K562 (cell line): ENCODE measurements at regions not wholly inside any gene's neighbourhood (a gene's known extent, or its start where the extent isn't known, plus 50 kb on each side); places are given as distances from the start of the nearest gene placed in this dataset.

Experiments used
- CCNT2 ChIP-seq: IDR thresholded peaks from 2 replicates; pipeline ENCODE4 v1.6.1; 2011; ENCODE audit warnings: borderline replicate concordance, low read depth, mild to moderate bottlenecking, moderate library complexity, mixed read lengths, low read length; ENCODE audit not compliant: insufficient read length; ENCODE audit errors: extremely low read depth
- DPF2 ChIP-seq: fragments of 450-650 bp; IDR thresholded peaks from 2 replicates; pipeline ENCODE4 v1.6.1; 2016
- ELF4 ChIP-seq: fragments of 450-650 bp; formaldehyde crosslinking; IDR thresholded peaks from 2 replicates; pipeline ENCODE4 v1.4.0; 2022; ENCODE audit warnings: missing genetic modification characterization
- GTF2F1 ChIP-seq: IDR thresholded peaks from 2 replicates; pipeline ENCODE4 v1.6.1; 2011; ENCODE audit warnings: low read depth, low read length, improper control_type of control experiment
- HCFC1 ChIP-seq: IDR thresholded peaks from 2 replicates; pipeline ENCODE4 v1.6.1; 2012; ENCODE audit warnings: low read depth, low read length, improper control_type of control experiment
- HMG20A ChIP-seq: fragments of 450-650 bp; formaldehyde crosslinking; conservative IDR thresholded peaks from 2 replicates; pipeline ENCODE4 v1.4.0; 2020; ENCODE audit warnings: mild to moderate bottlenecking, mixed read lengths
- JUND ChIP-seq, 2 experiments: IDR thresholded peaks; 2 replicates in 1 of 2; 3 replicates in 1 of 2; pipeline ENCODE4 v1.6.1; 2011; ENCODE audit warnings: borderline replicate concordance in 2 of 2, low read depth in 2 of 2, low read length in 2 of 2, improper control_type of control experiment in 1 of 2, missing biosample characterization in 1 of 2, missing genetic modification characterization in 1 of 2, missing genetic modification reagents in 1 of 2
- KLF16 ChIP-seq: IDR thresholded peaks from 2 replicates; pipeline ENCODE4 v1.6.1; 2016; ENCODE audit warnings: antibody characterized with exemption
- LCOR ChIP-seq: sonication (generic); formaldehyde crosslinking; IDR thresholded peaks from 2 replicates; pipeline ENCODE4 v1.8.0; 2022; ENCODE audit warnings: mild to moderate bottlenecking, missing genetic modification reagents
- MEIS2 ChIP-seq: fragments of 450-650 bp; IDR thresholded peaks from 2 replicates; pipeline ENCODE4 v1.6.1; 2014; ENCODE audit warnings: mild to moderate bottlenecking; ENCODE audit not compliant: partially characterized antibody
- NFXL1 ChIP-seq: fragments of 450-650 bp; formaldehyde crosslinking; IDR thresholded peaks from 2 replicates; pipeline ENCODE4 v1.4.0; 2021; ENCODE audit warnings: mild to moderate bottlenecking
- PML ChIP-seq: IDR thresholded peaks from 2 replicates; pipeline ENCODE4 v1.6.1; 2012; ENCODE audit warnings: low read length, inconsistent platforms
- PURB ChIP-seq: sonication (generic); formaldehyde crosslinking; IDR thresholded peaks from 2 replicates; pipeline ENCODE4 v1.9.0; 2021; ENCODE audit warnings: low read depth, mild to moderate bottlenecking, missing genetic modification reagents
- RNF2 ChIP-seq: sonication (generic); IDR thresholded peaks from 2 replicates; pipeline ENCODE4 v1.6.1; 2016
- SMARCB1 ChIP-seq: IDR thresholded peaks from 2 replicates; pipeline ENCODE4 v1.6.1; 2011; ENCODE audit warnings: improper control_type of control experiment, low read depth; ENCODE audit not compliant: insufficient read length
- SOX6 ChIP-seq: fragments of 450-650 bp; IDR thresholded peaks from 2 replicates; pipeline ENCODE4 v1.6.1; 2014; ENCODE audit warnings: mild to moderate bottlenecking
- TCF3 ChIP-seq: sonication (generic); formaldehyde crosslinking; IDR thresholded peaks from 2 replicates; pipeline ENCODE4 v1.4.0; 2020; ENCODE audit warnings: mild to moderate bottlenecking, missing genetic modification reagents
- TEAD1 ChIP-seq, 2 experiments: fragments of 450-650 bp in 1 of 2; sonication (generic) in 1 of 2; formaldehyde crosslinking; IDR thresholded peaks; 2 replicates each; pipeline versions ENCODE4 v1.4.0 to v1.8.0; 2020 to 2022; ENCODE audit warnings: mild to moderate bottlenecking in 2 of 2, missing genetic modification reagents in 1 of 2
- ZFP36 ChIP-seq: fragments of 150-350 bp; IDR thresholded peaks from 2 replicates; pipeline ENCODE4 v1.6.1; 2018; ENCODE audit warnings: low read length, low read depth; ENCODE audit not compliant: partially characterized antibody
- ZFPM2 ChIP-seq: fragments of 250-450 bp; sonication (Bioruptor Pico); IDR thresholded peaks from 2 replicates; pipeline ENCODE4 v1.5.1; 2022; ENCODE audit warnings: mild to moderate bottlenecking
- ZNF583 ChIP-seq: fragments of 250-450 bp; sonication (Bioruptor Pico); IDR thresholded peaks from 2 replicates; pipeline ENCODE4 v1.4.0; 2020
- TF ChIP-seq, protein P1 (sequence below): sonication (generic); formaldehyde crosslinking; IDR thresholded peaks from 2 replicates; pipeline ENCODE4 v1.9.0; 2022; ENCODE audit warnings: mild to moderate bottlenecking, missing genetic modification reagents
- TF ChIP-seq, protein P2 (sequence below): sonication (generic); formaldehyde crosslinking; IDR thresholded peaks from 2 replicates; pipeline ENCODE4 v1.8.0; 2022; ENCODE audit warnings: missing genetic modification reagents, mild to moderate bottlenecking, borderline replicate concordance
- TF ChIP-seq, protein P3 (sequence below): fragments of 450-650 bp; IDR thresholded peaks from 2 replicates; pipeline ENCODE4 v1.6.1; 2016
- TF ChIP-seq, protein P4 (sequence below): fragments of 450-650 bp; formaldehyde crosslinking; IDR thresholded peaks from 2 replicates; pipeline ENCODE4 v1.4.0; 2022; ENCODE audit warnings: mild to moderate bottlenecking, moderate library complexity
- TF ChIP-seq, protein P5 (sequence below): fragments of 150-350 bp; conservative IDR thresholded peaks from 2 replicates; pipeline ENCODE4 v1.6.1; 2014; ENCODE audit warnings: low read length

DNA sequence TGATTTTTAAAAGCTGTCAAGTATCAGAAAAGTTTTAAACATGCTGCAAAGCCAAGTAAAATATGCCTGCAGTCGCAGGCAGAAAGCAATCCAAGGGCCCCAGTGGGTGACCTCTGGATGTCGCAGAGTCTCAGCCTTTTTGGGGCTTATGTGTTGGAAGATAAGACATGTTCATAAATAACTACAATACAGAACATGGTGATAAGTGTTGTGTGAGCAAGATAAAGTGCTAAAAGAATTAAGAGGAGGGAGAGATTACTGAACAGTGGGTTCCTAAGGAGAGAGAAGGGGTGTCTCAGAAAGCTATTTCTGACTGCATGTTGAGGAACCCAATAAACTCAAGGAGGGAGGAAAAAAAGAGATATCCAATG, 78.9 kb upstream of the ADRB2 start (continued):
- TF ChIP-seq, protein P1, sequence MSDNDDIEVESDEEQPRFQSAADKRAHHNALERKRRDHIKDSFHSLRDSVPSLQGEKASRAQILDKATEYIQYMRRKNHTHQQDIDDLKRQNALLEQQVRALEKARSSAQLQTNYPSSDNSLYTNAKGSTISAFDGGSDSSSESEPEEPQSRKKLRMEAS: no peak
- TF ChIP-seq PML: peak; percentile 85
- no peak for TF ChIP-seq SMARCB1
- no peak for TF ChIP-seq ZFP36
- TF ChIP-seq TCF3 (CRISPR knock-in tag): peak; percentile 91
- TF ChIP-seq, protein P2, sequence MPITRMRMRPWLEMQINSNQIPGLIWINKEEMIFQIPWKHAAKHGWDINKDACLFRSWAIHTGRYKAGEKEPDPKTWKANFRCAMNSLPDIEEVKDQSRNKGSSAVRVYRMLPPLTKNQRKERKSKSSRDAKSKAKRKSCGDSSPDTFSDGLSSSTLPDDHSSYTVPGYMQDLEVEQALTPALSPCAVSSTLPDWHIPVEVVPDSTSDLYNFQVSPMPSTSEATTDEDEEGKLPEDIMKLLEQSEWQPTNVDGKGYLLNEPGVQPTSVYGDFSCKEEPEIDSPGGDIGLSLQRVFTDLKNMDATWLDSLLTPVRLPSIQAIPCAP (CRISPR knock-in tag): no peak
- TF ChIP-seq, protein P3, sequence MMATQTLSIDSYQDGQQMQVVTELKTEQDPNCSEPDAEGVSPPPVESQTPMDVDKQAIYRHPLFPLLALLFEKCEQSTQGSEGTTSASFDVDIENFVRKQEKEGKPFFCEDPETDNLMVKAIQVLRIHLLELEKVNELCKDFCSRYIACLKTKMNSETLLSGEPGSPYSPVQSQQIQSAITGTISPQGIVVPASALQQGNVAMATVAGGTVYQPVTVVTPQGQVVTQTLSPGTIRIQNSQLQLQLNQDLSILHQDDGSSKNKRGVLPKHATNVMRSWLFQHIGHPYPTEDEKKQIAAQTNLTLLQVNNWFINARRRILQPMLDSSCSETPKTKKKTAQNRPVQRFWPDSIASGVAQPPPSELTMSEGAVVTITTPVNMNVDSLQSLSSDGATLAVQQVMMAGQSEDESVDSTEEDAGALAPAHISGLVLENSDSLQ: peak; percentile 28; the same call in 1 of the 2 replicates
- no peak for TF ChIP-seq RNF2
- TF ChIP-seq SOX6: peak; percentile 91
- TF ChIP-seq GTF2F1: no peak
- TF ChIP-seq ELF4 (CRISPR knock-in tag): peak; percentile 85; the same call in 1 of the 2 replicates
- TF ChIP-seq PURB (CRISPR knock-in tag): no peak
- peak in 1 of 2 experiments; percentile 56; a peak in 1 of 4 replicates for TF ChIP-seq TEAD1 (CRISPR knock-in tag; IDR thresholded peaks at IDR 0.05)
- peak; percentile 69 for TF ChIP-seq DPF2
- TF ChIP-seq MEIS2: peak; percentile 87
- TF ChIP-seq LCOR (CRISPR knock-in tag): peak; percentile 51; the same call in 1 of the 2 replicates
- TF ChIP-seq, protein P4, sequence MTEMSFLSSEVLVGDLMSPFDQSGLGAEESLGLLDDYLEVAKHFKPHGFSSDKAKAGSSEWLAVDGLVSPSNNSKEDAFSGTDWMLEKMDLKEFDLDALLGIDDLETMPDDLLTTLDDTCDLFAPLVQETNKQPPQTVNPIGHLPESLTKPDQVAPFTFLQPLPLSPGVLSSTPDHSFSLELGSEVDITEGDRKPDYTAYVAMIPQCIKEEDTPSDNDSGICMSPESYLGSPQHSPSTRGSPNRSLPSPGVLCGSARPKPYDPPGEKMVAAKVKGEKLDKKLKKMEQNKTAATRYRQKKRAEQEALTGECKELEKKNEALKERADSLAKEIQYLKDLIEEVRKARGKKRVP (CRISPR knock-in tag): no peak
- TF ChIP-seq, protein P5, sequence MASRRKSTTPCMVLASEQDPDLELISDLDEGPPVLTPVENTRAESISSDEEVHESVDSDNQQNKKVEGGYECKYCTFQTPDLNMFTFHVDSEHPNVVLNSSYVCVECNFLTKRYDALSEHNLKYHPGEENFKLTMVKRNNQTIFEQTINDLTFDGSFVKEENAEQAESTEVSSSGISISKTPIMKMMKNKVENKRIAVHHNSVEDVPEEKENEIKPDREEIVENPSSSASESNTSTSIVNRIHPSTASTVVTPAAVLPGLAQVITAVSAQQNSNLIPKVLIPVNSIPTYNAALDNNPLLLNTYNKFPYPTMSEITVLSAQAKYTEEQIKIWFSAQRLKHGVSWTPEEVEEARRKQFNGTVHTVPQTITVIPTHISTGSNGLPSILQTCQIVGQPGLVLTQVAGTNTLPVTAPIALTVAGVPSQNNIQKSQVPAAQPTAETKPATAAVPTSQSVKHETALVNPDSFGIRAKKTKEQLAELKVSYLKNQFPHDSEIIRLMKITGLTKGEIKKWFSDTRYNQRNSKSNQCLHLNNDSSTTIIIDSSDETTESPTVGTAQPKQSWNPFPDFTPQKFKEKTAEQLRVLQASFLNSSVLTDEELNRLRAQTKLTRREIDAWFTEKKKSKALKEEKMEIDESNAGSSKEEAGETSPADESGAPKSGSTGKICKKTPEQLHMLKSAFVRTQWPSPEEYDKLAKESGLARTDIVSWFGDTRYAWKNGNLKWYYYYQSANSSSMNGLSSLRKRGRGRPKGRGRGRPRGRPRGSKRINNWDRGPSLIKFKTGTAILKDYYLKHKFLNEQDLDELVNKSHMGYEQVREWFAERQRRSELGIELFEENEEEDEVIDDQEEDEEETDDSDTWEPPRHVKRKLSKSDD: no peak
- no peak for TF ChIP-seq HMG20A (CRISPR knock-in tag)
- TF ChIP-seq JUND (IDR thresholded peaks at IDR 0.05; ENCODE audit: borderline replicate concordance, low read depth, low read length): 0 out of 2 replicates have a peak, but pooled peaks have one; percentile 6
- no peak for TF ChIP-seq JUND (tag; IDR thresholded peaks at IDR 0.05; ENCODE audit: borderline replicate concordance, low read depth, low read length)
- no peak for TF ChIP-seq NFXL1 (CRISPR knock-in tag)
- 0 out of 2 replicates have a peak, but pooled peaks have one; percentile 51 for TF ChIP-seq ZNF583 (CRISPR knock-in tag)
- no peak for TF ChIP-seq HCFC1
- peak; percentile 23 for TF ChIP-seq CCNT2
- no peak for TF ChIP-seq ZFPM2 (CRISPR knock-in tag)
- peak; percentile 85 for TF ChIP-seq KLF16
